K562 (cell line): ENCODE measurements at regions not wholly inside any gene's neighbourhood (a gene's known extent, or its start where the extent isn't known, plus 50 kb on each side); places are given as distances from the start of the nearest gene placed in this dataset.

Experiments used
- ATAC-seq: fragments of 200-7000 bp; cut with Tn5 transposase; 3 replicates; pipeline ENCODE4 v1.9.1; 2020; ENCODE audit warnings: moderate library complexity
- BruUV-seq: library from RNA; stranded (reverse); fragments of 400-500 nt; replicated peaks from 2 replicates; lab custom pipeline; 2021; lab: Mats Ljungman, UMichigan
- CTCF ChIA-PET: fragments of 300-600 bp; formaldehyde crosslinking; extraction: SDS; loops from one replicate; lab custom pipeline; 2021; ENCODE audit warnings: low intra/inter-chr PET ratio; lab: Yijun Ruan, JAX
- POLR2A ChIA-PET: fragments of 300-600, 350-650 bp; sonication (Branson Sonifier 250); formaldehyde crosslinking; extraction: SDS; loops from one replicate; lab custom pipeline; 2021; ENCODE audit warnings: antibody characterized with exemption, inconsistent platforms; lab: Yijun Ruan, JAX
- DNase-seq, 4 experiments: peaks; one replicate each; pipeline versions ENCODE4 v3.0.0 to v3.0.0-alpha.2; 2011 to 2018; ENCODE audit warnings: low spot score in 3 of 4, mixed read lengths in 3 of 4; ENCODE audit errors: extremely low read depth in 1 of 4
- FAIRE-seq: peaks from 2 replicates; lab custom pipeline; 2011; peaks lifted over from hg19 to GRCh38; lab: Jason Lieb, UNC
- H2AFZ ChIP-seq: 2 replicates; pipeline ENCODE4 v1.6.0; 2011; ENCODE audit warnings: low read depth, low read length, control low read depth, inconsistent platforms
- H3K27ac ChIP-seq: fragments of 200-600 bp; 3 replicates; pipeline ENCODE4 v1.8.0; 2011; ENCODE audit warnings: low read depth, mild to moderate bottlenecking, control low read depth, inconsistent platforms, low read length, moderate library complexity, mixed read lengths; ENCODE audit errors: extremely low read depth
- H3K27me3 ChIP-seq, 2 experiments: fragments of 300-600 bp in 1 of 2; 2 replicates in 1 of 2; 3 replicates in 1 of 2; pipeline versions ENCODE4 v1.6.0 to v1.8.0; 2011; ENCODE audit warnings: inconsistent platforms in 2 of 2, low read length in 2 of 2, mild to moderate bottlenecking in 1 of 2, mixed read lengths in 1 of 2, moderate library complexity in 1 of 2; ENCODE audit not compliant: control insufficient read depth in 2 of 2, insufficient read depth in 2 of 2
- H3K36me3 ChIP-seq: fragments of 300-600 bp; 3 replicates; pipeline ENCODE4 v1.8.0; 2011; ENCODE audit warnings: mild to moderate bottlenecking, low read length, inconsistent platforms; ENCODE audit not compliant: control insufficient read depth, insufficient read depth
- H3K4me1 ChIP-seq, 2 experiments: fragments of 200-600 bp in 1 of 2; replicated peaks in 1 of 2; 2 replicates in 1 of 2; 3 replicates in 1 of 2; pipeline versions ENCODE4 v1.5.1 to v1.8.0; 2011; ENCODE audit warnings: inconsistent platforms in 2 of 2, low read length in 2 of 2, mild to moderate bottlenecking in 1 of 2, mixed read lengths in 1 of 2, moderate library complexity in 1 of 2; ENCODE audit not compliant: control insufficient read depth in 2 of 2, insufficient read depth in 2 of 2
- H3K4me2 ChIP-seq: 2 replicates; pipeline ENCODE4 v1.6.1; 2011; ENCODE audit warnings: low read length, control low read depth, inconsistent platforms, mixed read lengths; ENCODE audit not compliant: insufficient read depth
- H3K4me3 ChIP-seq: fragments of 200-600 bp; sonication (generic), shearing (Covaris generic); 2 replicates; pipeline ENCODE4 v1.5.1; 2016; ENCODE audit warnings: control low read depth, inconsistent platforms
- H3K79me2 ChIP-seq: fragments of 200-600 bp; 3 replicates; pipeline ENCODE4 v1.8.0; 2011; ENCODE audit warnings: low read length, inconsistent platforms; ENCODE audit not compliant: control insufficient read depth, insufficient read depth
- H3K9ac ChIP-seq, 2 experiments: 2 replicates each; pipeline versions ENCODE4 v1.6.0 to v1.6.1; 2011; ENCODE audit warnings: low read depth in 2 of 2, low read length in 2 of 2, control low read depth in 1 of 2, inconsistent platforms in 1 of 2, mild to moderate bottlenecking in 1 of 2, mixed read lengths in 1 of 2; ENCODE audit not compliant: insufficient read depth in 1 of 2
- H3K9me1 ChIP-seq: one replicate; pipeline ENCODE4 v1.6.0; 2011; ENCODE audit warnings: inconsistent platforms, mild to moderate bottlenecking, low read length, moderate library complexity; ENCODE audit not compliant: control insufficient read depth, insufficient read depth
- H3K9me3 ChIP-seq: replicated peaks from 2 replicates; pipeline ENCODE4 v1.5.1; 2011; ENCODE audit warnings: low read depth, low read length, inconsistent platforms; ENCODE audit not compliant: control insufficient read depth, insufficient read depth
- H4K20me1 ChIP-seq: replicated peaks from 2 replicates; pipeline ENCODE4 v1.6.1; 2011; ENCODE audit warnings: low read length, inconsistent platforms, mixed read lengths; ENCODE audit not compliant: control insufficient read depth, insufficient read depth
- BCOR ChIP-seq: fragments of 450-650 bp; IDR thresholded peaks from 2 replicates; pipeline ENCODE4 v1.6.1; 2016
- BDP1 ChIP-seq: IDR thresholded peaks from 3 replicates; pipeline ENCODE4 v1.6.1; 2011; ENCODE audit not compliant: insufficient read length, insufficient read depth
- CBX8 ChIP-seq: fragments of 200-600 bp; sonication (generic); IDR thresholded peaks from 2 replicates; pipeline ENCODE4 v1.6.1; 2012; ENCODE audit warnings: borderline replicate concordance, mixed run types, low read depth, mild to moderate bottlenecking, moderate library complexity, mixed read lengths, low read length, control low read depth, inconsistent platforms; ENCODE audit not compliant: poor library complexity, severe bottlenecking; ENCODE audit errors: extremely low read depth
- ESRRB ChIP-seq: fragments of 250-450 bp; sonication (Bioruptor Pico); IDR thresholded peaks from 2 replicates; pipeline ENCODE4 v1.5.0; 2020; ENCODE audit warnings: mild to moderate bottlenecking, moderate library complexity, borderline replicate concordance
- NCOA2 ChIP-seq, 2 experiments: fragments of 450-650 bp; IDR thresholded peaks; 2 replicates each; pipeline ENCODE4 v1.6.1; 2018; ENCODE audit warnings: mild to moderate bottlenecking in 2 of 2, moderate library complexity in 1 of 2; ENCODE audit not compliant: partially characterized antibody in 2 of 2
- NR3C1 ChIP-seq: sonication (generic); formaldehyde crosslinking; IDR thresholded peaks from 2 replicates; pipeline ENCODE4 v1.8.1; 2022; ENCODE audit warnings: missing genetic modification reagents
- POLR3A ChIP-seq: IDR thresholded peaks from 2 replicates; pipeline ENCODE4 v1.6.1; 2011; ENCODE audit warnings: borderline replicate concordance, mild to moderate bottlenecking, moderate library complexity; ENCODE audit not compliant: insufficient read length, insufficient read depth; ENCODE audit errors: extremely low read depth
- RFX5 ChIP-seq: IDR thresholded peaks from 2 replicates; pipeline ENCODE4 v1.6.1; 2011; ENCODE audit warnings: low read depth, mild to moderate bottlenecking, improper control_type of control experiment, low read length
- RNF2 ChIP-seq: sonication (generic); IDR thresholded peaks from 2 replicates; pipeline ENCODE4 v1.6.1; 2016
- SNRNP70 ChIP-seq: fragments of 200-400 bp; formaldehyde crosslinking; optimal IDR thresholded peaks from 2 replicates; pipeline ENCODE3; 2017; ENCODE audit warnings: low read depth, low read length
- TFAM ChIP-seq: fragments of 250-450 bp; sonication (Bioruptor Pico); conservative IDR thresholded peaks from 2 replicates; pipeline ENCODE4 v1.5.0; 2021; ENCODE audit warnings: mild to moderate bottlenecking, moderate library complexity
- ZC3H8 ChIP-seq: fragments of 450-650 bp; IDR thresholded peaks from 2 replicates; pipeline ENCODE4 v1.6.1; 2017
- ZEB2 ChIP-seq: fragments of 450-650 bp; IDR thresholded peaks from 2 replicates; pipeline ENCODE4 v1.6.1; 2016
- ZNF316 ChIP-seq: fragments of 450-650 bp; IDR thresholded peaks from 2 replicates; pipeline ENCODE4 v1.6.1; 2016
- WGBS: fragments of 100-300 bp; shearing (Covaris generic); methylation state at CpG from one replicate; pipeline ENCODE4 v1.1.6; 2016; ENCODE audit warnings: low coverage, mixed read lengths; ENCODE audit not compliant: insufficient coverage; ENCODE audit errors: missing lambda C conversion rate; 5-methylcytosine and 5-hydroxymethylcytosine counted together
- in situ Hi-C: fragments of 300-500 bp; cut with MboI; formaldehyde crosslinking; loops from 4 replicates; pipeline ENCODE4 v1.15.0; 2018; ENCODE audit warnings: inconsistent platforms, mixed read lengths
- intact Hi-C: fragments of 100-400 bp; cut with micrococcal nuclease; formaldehyde crosslinking; loops from 2 replicates; pipeline ENCODE4 v1.14.2; 2022
- TF ChIP-seq, protein P1 (sequence below): fragments of 250-450 bp; sonication (Bioruptor Pico); IDR thresholded peaks from 2 replicates; pipeline ENCODE4 v1.5.0; 2021; ENCODE audit warnings: mild to moderate bottlenecking, borderline replicate concordance
- TF ChIP-seq, protein P2 (sequence below): fragments of 250-450 bp; sonication (Bioruptor Pico); IDR thresholded peaks from 2 replicates; pipeline ENCODE4 v1.8.0; 2022; ENCODE audit warnings: inconsistent platforms

GRCh38 chr5:23450187-23450586, 57.2 kb upstream of the PRDM9 start:
- H3K9me1 ChIP-seq, result no peaks in the 10 kb centered on the region
- no peak overlapping the region for H3K4me2 ChIP-seq
- ATAC-seq (no peak), FAIRE-seq (no peak), DNase-seq (no peak)
- H3K9me3 ChIP-seq, result no peaks in the 10 kb centered on the region
- no peaks in the 10 kb centered on the region for H3K79me2 ChIP-seq
- H3K4me3 ChIP-seq, result no peak overlapping the region
- H3K27ac ChIP-seq, result no peak overlapping the region
- intact Hi-C loops, result no loop called here
- H3K4me1 ChIP-seq, result no peaks in the 10 kb centered on the region
- no peaks in the 10 kb centered on the region for H3K36me3 ChIP-seq
- in situ Hi-C loops, result no loop called here
- POLR2A ChIA-PET, result no interaction called here
- no peak overlapping the region for H3K9ac ChIP-seq
- BruUV-seq, result no TSS peak
- CTCF ChIA-PET, result no interaction called here
- H2AFZ ChIP-seq, result no peak overlapping the region
- H4K20me1 ChIP-seq, result no peaks in the 10 kb centered on the region
- H3K27me3 ChIP-seq, result no peaks in the 10 kb centered on the region
- WGBS, result 0% methylated on average over 4 of the region's 4 CpGs
- TF ChIP-seq RFX5, result no peak
- no peak for TF ChIP-seq ZNF316
- TF ChIP-seq RNF2, result no peak
- TF ChIP-seq, protein P1, sequence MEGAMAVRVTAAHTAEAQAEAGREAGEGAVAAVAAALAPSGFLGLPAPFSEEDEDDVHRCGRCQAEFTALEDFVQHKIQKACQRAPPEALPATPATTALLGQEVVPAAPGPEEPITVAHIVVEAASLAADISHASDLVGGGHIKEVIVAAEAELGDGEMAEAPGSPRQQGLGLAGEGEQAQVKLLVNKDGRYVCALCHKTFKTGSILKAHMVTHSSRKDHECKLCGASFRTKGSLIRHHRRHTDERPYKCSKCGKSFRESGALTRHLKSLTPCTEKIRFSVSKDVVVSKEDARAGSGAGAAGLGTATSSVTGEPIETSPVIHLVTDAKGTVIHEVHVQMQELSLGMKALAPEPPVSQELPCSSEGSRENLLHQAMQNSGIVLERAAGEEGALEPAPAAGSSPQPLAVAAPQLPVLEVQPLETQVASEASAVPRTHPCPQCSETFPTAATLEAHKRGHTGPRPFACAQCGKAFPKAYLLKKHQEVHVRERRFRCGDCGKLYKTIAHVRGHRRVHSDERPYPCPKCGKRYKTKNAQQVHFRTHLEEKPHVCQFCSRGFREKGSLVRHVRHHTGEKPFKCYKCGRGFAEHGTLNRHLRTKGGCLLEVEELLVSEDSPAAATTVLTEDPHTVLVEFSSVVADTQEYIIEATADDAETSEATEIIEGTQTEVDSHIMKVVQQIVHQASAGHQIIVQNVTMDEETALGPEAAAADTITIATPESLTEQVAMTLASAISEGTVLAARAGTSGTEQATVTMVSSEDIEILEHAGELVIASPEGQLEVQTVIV, result no peak
- TF ChIP-seq NCOA2 (IDR thresholded peaks at IDR 0.05; ENCODE audit: partially characterized antibody in 2 of 2), result no peak
- TF ChIP-seq SNRNP70, result no peak
- no peak for TF ChIP-seq ZC3H8
- TF ChIP-seq CBX8, result no peak
- TF ChIP-seq, protein P2, sequence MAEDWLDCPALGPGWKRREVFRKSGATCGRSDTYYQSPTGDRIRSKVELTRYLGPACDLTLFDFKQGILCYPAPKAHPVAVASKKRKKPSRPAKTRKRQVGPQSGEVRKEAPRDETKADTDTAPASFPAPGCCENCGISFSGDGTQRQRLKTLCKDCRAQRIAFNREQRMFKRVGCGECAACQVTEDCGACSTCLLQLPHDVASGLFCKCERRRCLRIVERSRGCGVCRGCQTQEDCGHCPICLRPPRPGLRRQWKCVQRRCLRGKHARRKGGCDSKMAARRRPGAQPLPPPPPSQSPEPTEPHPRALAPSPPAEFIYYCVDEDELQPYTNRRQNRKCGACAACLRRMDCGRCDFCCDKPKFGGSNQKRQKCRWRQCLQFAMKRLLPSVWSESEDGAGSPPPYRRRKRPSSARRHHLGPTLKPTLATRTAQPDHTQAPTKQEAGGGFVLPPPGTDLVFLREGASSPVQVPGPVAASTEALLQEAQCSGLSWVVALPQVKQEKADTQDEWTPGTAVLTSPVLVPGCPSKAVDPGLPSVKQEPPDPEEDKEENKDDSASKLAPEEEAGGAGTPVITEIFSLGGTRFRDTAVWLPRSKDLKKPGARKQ (CRISPR knock-in tag), result no peak
- TF ChIP-seq TFAM, result no peak
- TF ChIP-seq ZEB2, result no peak
- no peak for TF ChIP-seq NR3C1 (CRISPR knock-in tag)
- TF ChIP-seq BCOR, result no peak
- no peak for TF ChIP-seq ESRRB (CRISPR knock-in tag)
- TF ChIP-seq POLR3A, result no peak
- no peak for TF ChIP-seq BDP1
